DOHH2 (cell line): ENCODE measurements at regions not wholly inside any gene's neighbourhood (a gene's known extent, or its start where the extent isn't known, plus 50 kb on each side); places are given as distances from the start of the nearest gene placed in this dataset.

Experiments
- H3F3A ChIP-seq: fragments of 200-600 bp; sonication (generic), shearing (Covaris generic); 2 replicates; pipeline ENCODE4 v1.6.0; 2016; ENCODE audit warnings: antibody characterized with exemption, mild to moderate bottlenecking; ENCODE audit not compliant: control insufficient read depth, insufficient read depth
- H3K27ac ChIP-seq: fragments of 200-600 bp; sonication (generic); 2 replicates; pipeline ENCODE4 v1.5.1; 2014; ENCODE audit warnings: low read depth, mild to moderate bottlenecking, low read length, moderate library complexity
- H3K27me3 ChIP-seq: fragments of 200-600 bp; sonication (generic); 2 replicates; pipeline ENCODE4 v1.6.1; 2014; ENCODE audit warnings: mild to moderate bottlenecking, low read length, mixed read lengths; ENCODE audit not compliant: control insufficient read depth
- H3K36me3 ChIP-seq: fragments of 200-600 bp; sonication (generic); 2 replicates; pipeline ENCODE4 v1.6.1; 2014; ENCODE audit warnings: mild to moderate bottlenecking, low read length, moderate library complexity, mixed read lengths; ENCODE audit not compliant: control insufficient read depth
- H3K4me1 ChIP-seq: fragments of 200-600 bp; sonication (generic); 2 replicates; pipeline ENCODE4 v1.6.1; 2014; ENCODE audit warnings: mild to moderate bottlenecking, low read length, mixed read lengths; ENCODE audit not compliant: control insufficient read depth
- H3K4me2 ChIP-seq: fragments of 200-600 bp; sonication (generic); 2 replicates; pipeline ENCODE4 v1.6.0; 2014; ENCODE audit warnings: mild to moderate bottlenecking, low read length, moderate library complexity
- H3K4me3 ChIP-seq: fragments of 200-600 bp; sonication (generic); 2 replicates; pipeline ENCODE4 v1.5.1; 2014; ENCODE audit warnings: mild to moderate bottlenecking, low read length, mixed read lengths
- H3K79me2 ChIP-seq: fragments of 200-600 bp; sonication (generic); 2 replicates; pipeline ENCODE4 v1.6.1; 2014; ENCODE audit warnings: mild to moderate bottlenecking, low read length, mixed read lengths; ENCODE audit not compliant: control insufficient read depth
- H3K9me2 ChIP-seq: fragments of 200-600 bp; sonication (generic); replicated peaks from 2 replicates; pipeline ENCODE4 v1.6.1; 2014; ENCODE audit warnings: mild to moderate bottlenecking, low read length, mixed read lengths; ENCODE audit not compliant: control insufficient read depth
- H3K9me3 ChIP-seq: fragments of 200-600 bp; sonication (generic); 2 replicates; pipeline ENCODE4 v1.6.1; 2014; ENCODE audit warnings: antibody characterized with exemption, low read length, mixed read lengths; ENCODE audit not compliant: control insufficient read depth, insufficient read depth
- H4K20me1 ChIP-seq: fragments of 200-600 bp; sonication (generic); 2 replicates; pipeline ENCODE4 v1.6.0; 2014; ENCODE audit warnings: low read depth, mild to moderate bottlenecking, antibody characterized with exemption, low read length, moderate library complexity; ENCODE audit not compliant: control insufficient read depth, insufficient read depth
- CTCF ChIP-seq: fragments of 200-600 bp; sonication (generic); IDR thresholded peaks from one replicate; pipeline ENCODE4 v1.5.1; 2014; ENCODE audit warnings: antibody characterized with exemption, mild to moderate bottlenecking, low read depth, low read length; ENCODE audit not compliant: poor library complexity, severe bottlenecking
- EZH2phosphoT487 ChIP-seq: fragments of 200-600 bp; sonication (generic); IDR thresholded peaks from 2 replicates; pipeline ENCODE4 v1.6.1; 2017; ENCODE audit warnings: borderline replicate concordance, mild to moderate bottlenecking, antibody characterized with exemption, low read length, moderate library complexity, mixed read lengths

GRCh38 chr3:127464642-127465041, 125.9 kb downstream of the TPRA1 start:
- H3K4me1 ChIP-seq = no peaks in the 10 kb centered on the region
- no peaks in the 10 kb centered on the region for H4K20me1 ChIP-seq
- H3F3A ChIP-seq = no peaks in the 10 kb centered on the region
- no peak overlapping the region for H3K4me2 ChIP-seq
- H3K4me3 ChIP-seq = no peak overlapping the region
- no peak overlapping the region for H3K27ac ChIP-seq
- H3K9me2 ChIP-seq = no peaks in the 10 kb centered on the region
- no peaks in the 10 kb centered on the region for H3K79me2 ChIP-seq
- H3K36me3 ChIP-seq = no peaks in the 10 kb centered on the region
- TF ChIP-seq CTCF (no peak), EZH2phosphoT487 (no peak)
- no peaks in the 10 kb centered on the region for H3K9me3 ChIP-seq
- H3K27me3 ChIP-seq = no peaks in the 10 kb centered on the region

GRCh38 chr3:127462111-127462655, 128.3 kb downstream of the TPRA1 start:
- peaks cover 8% of the 10 kb centered on the region; the same call in 1 of the 2 replicates for H3K27me3 ChIP-seq
- no peak overlapping the region for H3K27ac ChIP-seq
- H4K20me1 ChIP-seq = no peaks in the 10 kb centered on the region
- H3K9me2 ChIP-seq = no peaks in the 10 kb centered on the region
- H3K4me2 ChIP-seq = no peak overlapping the region
- H3K4me3 ChIP-seq = no peak overlapping the region
- no peaks in the 10 kb centered on the region for H3K36me3 ChIP-seq
- no peaks in the 10 kb centered on the region for H3K4me1 ChIP-seq
- H3K9me3 ChIP-seq = no peaks in the 10 kb centered on the region
- no peaks in the 10 kb centered on the region for H3F3A ChIP-seq
- no peak for TF ChIP-seq CTCF
- TF ChIP-seq EZH2phosphoT487 = no peak
- H3K79me2 ChIP-seq = no peaks in the 10 kb centered on the region

DNA sequence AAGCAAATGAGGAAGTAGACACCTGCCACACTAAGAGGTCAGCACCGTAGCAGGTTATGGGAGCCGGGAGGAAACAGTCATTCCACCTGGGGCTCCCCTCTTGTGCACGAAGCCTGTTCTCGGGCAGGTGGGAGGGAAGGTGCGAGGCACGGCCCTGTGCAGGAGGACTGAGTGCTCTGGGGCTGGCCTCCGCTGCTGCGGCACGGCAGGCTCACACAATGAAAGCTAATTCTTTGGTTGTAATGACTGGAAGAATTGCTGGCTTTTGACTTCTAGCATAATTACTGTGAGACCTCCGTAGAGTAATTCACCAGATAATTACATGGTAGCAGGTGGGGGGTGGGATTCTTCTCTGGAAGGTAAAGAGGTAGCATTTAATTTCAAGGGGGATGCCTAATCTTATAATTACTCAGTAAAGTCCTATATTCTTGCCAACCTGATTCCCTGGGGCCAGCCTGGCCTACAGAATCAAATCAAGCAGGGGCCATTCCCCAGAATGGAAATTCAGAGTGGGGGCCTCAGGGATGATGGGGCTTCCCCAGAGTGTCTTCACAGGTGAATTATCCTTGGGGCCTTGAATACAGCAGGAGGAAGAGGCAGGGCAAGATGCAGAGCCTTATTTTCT, 129.1 kb downstream of the TPRA1 start:
- TF ChIP-seq CTCF = no peak
- TF ChIP-seq EZH2phosphoT487 = no peak
- Histone ChIP-seq H3K27ac (no peak overlapping the region), H3K9me2 (no peaks in the 10 kb centered on the region), H3K36me3 (no peaks in the 10 kb centered on the region), H3K4me2 (no peak overlapping the region), H3F3A (no peaks in the 10 kb centered on the region), H3K27me3 (peaks cover 16% of the 10 kb centered on the region), H3K79me2 (no peaks in the 10 kb centered on the region), H3K9me3 (no peaks in the 10 kb centered on the region), H3K4me3 (no peak overlapping the region), H3K4me1 (no peaks in the 10 kb centered on the region), H4K20me1 (no peaks in the 10 kb centered on the region)

GRCh38 chr3:127459891-127460290, 130.6 kb downstream of the TPRA1 start:
- Histone ChIP-seq H3K27me3 (peaks cover 29% of the 10 kb centered on the region), H3K4me2 (no peak overlapping the region), H3K4me3 (no peak overlapping the region), H3K4me1 (no peaks in the 10 kb centered on the region), H3K36me3 (no peaks in the 10 kb centered on the region), H3K79me2 (no peaks in the 10 kb centered on the region), H3K9me3 (no peaks in the 10 kb centered on the region), H4K20me1 (no peaks in the 10 kb centered on the region), H3F3A (no peaks in the 10 kb centered on the region), H3K9me2 (no peaks in the 10 kb centered on the region), H3K27ac (no peak overlapping the region)
- TF ChIP-seq CTCF (no peak), EZH2phosphoT487 (no peak)
